DMS153 treated with DMSO at 0.1 percent for 48 hours (cell line): ENCODE measurements at regions not wholly inside any gene's neighbourhood (a gene's known extent, or its start where the extent isn't known, plus 50 kb on each side); places are given as distances from the start of the nearest gene placed in this dataset.
"Not testable (repeated sequence)": the region's sequence is repeated elsewhere in the genome, so short reads cannot be mapped to it uniquely, and the experiment has no call there.

Experiments used
- DNase-seq: peaks from one replicate; lab custom pipeline; 2025; ENCODE audit not compliant: unreplicated experiment; lab: John Stamatoyannopoulos, UW

GRCh38 chr7:25686493-25686892 lies 458.2 kb upstream of the NPVF start:
- no peak for DNase-seq

GRCh38 chr7:25694211-25694610 lies 457.8 kb upstream of the NFE2L3 start:
- no peak for DNase-seq

GRCh38 chr7:25694699-25695098 lies 457.3 kb upstream of the NFE2L3 start:
- no peak for DNase-seq

- no peak for DNase-seq
Measured at GRCh38 chr7:25696571-25696970, 455.4 kb upstream of the NFE2L3 start.

DNA sequence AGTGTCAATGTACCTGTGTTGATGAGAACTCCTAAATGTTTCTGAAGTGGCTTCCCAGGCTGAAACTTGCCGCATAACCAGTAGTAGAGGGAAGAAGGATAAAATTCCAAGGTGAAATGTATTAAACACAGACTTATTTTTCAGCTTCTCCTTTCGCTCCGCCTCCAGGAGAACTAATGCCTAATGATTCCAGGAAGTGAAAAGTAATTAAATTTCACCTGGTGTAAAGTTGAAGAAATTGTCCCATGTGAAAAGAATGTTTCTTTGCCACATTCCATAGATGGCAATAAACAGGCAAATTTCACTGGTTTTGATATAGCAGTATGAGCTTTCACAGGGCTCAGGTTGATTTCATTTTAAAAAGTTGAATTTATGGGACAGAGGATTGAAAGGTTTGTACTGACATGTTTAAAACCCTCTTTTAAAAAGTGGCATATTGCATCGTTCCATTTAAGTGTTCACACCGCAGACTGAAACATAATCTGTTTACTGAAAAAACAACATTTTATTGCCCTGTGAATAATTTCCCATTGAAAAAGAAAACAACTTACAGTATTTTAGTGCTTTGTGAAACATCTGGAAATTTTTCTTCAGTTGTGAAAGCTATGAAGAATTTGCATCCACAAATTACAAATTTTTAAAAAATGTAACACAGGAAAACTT lies 453.4 kb upstream of the NFE2L3 start:
- DNase-seq = no peak

- not testable (repeated sequence) for DNase-seq
Measured at GRCh38 chr7:25700141-25700540, 451.9 kb upstream of the NFE2L3 start.

DNA sequence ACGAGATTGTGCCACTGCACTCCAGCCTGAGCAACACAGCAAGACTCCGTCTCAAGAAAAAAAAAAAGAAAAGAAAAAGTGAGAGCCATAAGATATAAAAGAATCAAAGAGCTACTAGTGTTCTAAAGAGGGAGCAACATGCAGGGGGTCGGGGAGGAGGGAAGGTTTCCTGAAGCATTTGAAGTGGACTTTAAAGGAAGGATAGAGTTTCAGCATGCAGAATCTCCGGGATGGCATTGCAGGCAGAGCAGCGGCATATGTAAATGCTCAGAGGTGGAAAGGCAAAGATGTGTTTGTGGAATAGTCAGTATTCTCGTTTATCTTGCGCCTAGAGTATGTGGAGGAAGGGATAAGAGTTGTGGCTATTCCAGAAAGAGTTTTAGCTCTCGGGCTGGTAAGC lies 447.6 kb upstream of the NFE2L3 start:
- DNase-seq = no peak

- DNase-seq = no peak
Measured at GRCh38 chr7:25706764-25707163, 445.2 kb upstream of the NFE2L3 start.

- no peak for DNase-seq
Measured at GRCh38 chr7:25707768-25708620, 444.0 kb upstream of the NFE2L3 start.

GRCh38 chr7:25710959-25711358 lies 441.0 kb upstream of the NFE2L3 start:
- DNase-seq = no peak

DNA sequence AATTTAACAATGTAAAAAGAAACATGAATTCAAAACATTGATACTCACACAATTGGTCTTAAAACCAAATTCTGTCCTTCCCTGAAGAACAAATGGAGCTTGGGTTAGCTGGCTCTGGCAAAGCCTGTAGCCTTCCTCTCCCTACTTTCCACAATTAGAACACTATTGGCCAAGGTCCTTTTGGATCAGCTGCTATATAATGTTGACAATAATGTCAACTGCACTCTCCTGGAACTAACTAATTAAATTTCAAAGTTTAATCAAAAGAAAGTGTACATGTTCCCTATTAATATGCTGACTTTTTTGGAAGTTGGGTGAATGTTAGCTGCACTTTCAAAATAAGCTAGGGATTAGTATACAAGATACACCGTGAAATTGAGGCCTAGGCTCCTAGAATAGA lies 440.1 kb upstream of the NFE2L3 start:
- DNase-seq = no peak

DNA sequence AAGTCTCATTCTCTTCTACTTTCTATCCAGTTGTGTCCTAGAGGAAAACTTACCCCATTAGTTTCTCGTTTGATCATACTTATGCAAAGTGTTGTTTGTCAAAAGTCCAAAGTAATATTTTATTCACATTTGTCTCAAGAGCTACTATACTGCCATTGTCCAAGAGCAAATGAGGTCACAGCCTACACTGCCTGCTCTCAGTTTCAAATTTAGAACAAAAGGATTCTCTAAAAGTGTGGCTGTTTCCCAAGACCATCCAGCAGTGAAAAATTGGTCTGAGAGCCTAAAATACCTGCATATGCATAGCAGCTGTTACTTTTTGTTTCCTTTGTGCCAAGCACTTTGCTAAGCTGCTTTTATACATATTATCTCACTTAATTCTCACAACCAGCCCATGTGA lies 439.5 kb upstream of the NFE2L3 start:
- DNase-seq = no peak

DNA sequence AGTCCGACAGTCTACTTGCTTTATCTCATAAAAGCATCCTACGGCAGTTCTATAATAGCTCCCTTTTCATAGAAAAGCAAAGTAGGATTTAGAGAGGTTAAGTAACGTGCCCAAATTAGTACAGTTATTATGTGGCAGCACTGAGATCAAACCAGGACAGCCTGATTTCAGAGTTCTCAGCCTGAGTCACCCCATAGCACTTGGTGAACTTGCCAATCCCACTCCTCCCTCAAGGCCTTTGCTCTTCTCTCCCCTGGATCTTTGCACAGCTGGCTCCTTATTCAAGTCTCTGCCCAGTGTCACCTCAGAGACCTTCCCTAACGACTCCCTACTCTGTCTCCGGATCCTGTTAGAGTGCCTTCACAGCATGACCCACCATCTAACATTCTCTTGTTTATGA lies 438.0 kb upstream of the NFE2L3 start:
- DNase-seq = no peak

GRCh38 chr7:25716421-25716820 lies 435.6 kb upstream of the NFE2L3 start:
- DNase-seq = no peak

- no peak for DNase-seq
Measured at GRCh38 chr7:25718596-25718995, 433.4 kb upstream of the NFE2L3 start.

DNA sequence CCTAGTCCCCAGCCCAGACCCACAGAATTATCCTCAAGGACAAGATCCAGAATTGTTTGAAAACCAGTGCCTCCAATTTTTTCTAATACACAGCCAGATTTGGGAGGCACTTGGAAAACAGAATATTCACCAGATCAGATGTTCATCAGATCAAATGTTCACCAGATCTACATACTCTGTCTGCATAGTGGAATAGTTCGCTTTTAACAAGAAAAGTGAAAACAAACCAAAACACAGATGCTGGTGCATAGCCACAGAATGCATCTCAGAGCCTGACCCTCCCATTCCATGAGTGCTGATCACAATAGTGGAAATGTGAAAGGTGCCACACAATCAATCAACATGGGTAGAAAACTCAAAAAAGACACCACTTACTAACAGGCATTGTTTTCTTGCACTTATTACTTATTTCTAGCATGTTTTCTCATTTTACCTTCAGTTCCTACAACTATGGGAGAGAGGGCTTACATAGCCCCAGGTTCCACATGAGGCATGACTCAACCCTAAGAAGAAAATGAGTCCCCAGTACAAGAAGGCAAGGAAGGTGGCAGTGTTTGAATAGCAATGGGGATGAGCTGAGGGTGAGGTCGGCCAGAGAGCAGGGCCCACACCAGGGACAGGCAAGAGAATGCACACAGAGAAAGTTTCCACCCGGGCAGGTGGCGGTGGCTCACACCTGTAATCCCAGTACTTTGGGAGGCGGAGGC lies 432.7 kb upstream of the NFE2L3 start:
- no peak for DNase-seq

GRCh38 chr7:25720427-25720826 lies 431.6 kb upstream of the NFE2L3 start:
- DNase-seq = peak; percentile 30

DNA sequence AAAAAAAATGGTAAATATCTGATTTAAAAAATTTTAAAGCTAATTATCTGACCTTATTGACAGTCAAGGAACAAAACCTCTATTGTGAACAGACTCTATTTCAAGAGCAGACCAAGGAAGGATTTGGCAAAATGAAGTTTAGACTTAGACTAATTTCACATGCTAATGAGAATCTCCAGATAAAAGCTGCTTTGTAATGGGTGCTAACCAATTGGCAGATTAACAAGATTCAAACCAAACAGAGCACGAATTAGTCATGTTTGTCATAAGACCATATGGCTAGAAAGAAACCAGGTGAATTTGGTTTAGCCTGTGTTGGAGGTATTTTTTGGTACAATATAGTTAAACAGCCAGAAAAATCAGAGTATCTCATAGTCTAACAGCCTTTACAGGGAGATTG lies 429.1 kb upstream of the NFE2L3 start:
- no peak for DNase-seq

DNA sequence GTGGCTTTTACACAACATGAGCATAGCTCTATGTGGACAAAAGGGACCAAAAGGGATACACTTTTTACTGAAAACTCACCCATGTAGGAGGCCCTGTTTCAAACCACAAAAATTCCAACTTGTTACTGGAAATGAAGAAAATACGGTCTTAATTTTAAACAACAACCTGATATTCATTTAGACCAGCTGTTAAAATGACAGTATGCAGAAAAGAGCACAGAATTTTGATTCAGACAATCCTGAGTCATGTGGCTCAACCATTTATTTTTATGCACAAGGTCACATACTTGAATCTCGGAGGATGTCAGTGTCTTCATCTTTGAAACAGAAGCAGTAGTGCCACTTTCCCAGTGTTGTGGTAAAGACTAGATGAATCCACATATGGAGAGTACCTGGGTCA lies 426.5 kb upstream of the NFE2L3 start:
- no peak for DNase-seq

DNA sequence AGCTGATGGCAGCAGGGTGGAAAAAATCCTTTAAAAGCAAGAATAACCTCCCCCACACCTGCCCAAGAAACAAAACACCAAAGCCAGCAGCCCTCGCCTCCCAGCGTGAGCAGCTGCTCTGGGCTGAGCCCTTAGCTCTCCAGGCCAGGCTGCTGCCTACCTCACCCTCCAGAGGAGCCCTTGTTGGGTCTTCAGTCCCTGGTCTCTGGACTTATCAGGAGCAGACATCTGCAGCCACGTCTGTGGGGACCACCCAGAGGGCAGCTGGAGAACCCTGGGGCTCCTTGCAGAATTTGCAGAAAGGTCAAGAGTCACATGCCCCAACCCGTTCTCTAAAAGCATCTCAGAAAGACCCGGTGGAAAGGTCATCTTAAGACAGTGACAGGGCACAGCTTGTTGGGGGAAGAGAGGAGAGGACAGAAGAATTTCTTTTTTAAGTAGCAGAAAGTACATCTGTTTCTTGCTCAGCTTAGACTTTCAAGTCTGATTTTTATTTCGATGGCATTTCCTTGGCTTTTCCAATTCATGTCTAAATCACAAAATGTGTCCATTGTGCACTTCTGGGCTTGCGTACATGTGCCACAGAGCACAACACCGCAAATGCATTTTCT lies 425.7 kb upstream of the NFE2L3 start:
- no peak for DNase-seq

GRCh38 chr7:25726781-25727311 lies 425.2 kb upstream of the NFE2L3 start:
- DNase-seq = no peak
